Small intestine (tissue), 7 donors: ENCODE measurements at regions not wholly inside any gene's neighbourhood (a gene's known extent, or its start where the extent isn't known, plus 50 kb on each side); places are given as distances from the start of the nearest gene placed in this dataset.

Source experiments
- DNase-seq, 2 donors: peaks; one replicate each; pipeline versions ENCODE4 v3.0.0 to v3.0.0-alpha.2; 2013
- FAIRE-seq: peaks from 2 replicates; lab custom pipeline; 2012; peaks lifted over from hg19 to GRCh38; lab: Jason Lieb, UNC
- H3K27ac ChIP-seq, 3 donors: one replicate each; pipeline ENCODE4 v1.5.1; 2013; ENCODE audit warnings: low read length in 2 of 3, mild to moderate bottlenecking in 2 of 3, control low read depth in 1 of 3, inconsistent platforms in 1 of 3, low read depth in 1 of 3, moderate library complexity in 1 of 3
- H3K27me3 ChIP-seq, 3 donors: one replicate each; pipeline ENCODE4 v1.6.1; 2013; ENCODE audit warnings: low read length in 3 of 3, inconsistent platforms in 1 of 3; ENCODE audit not compliant: control insufficient read depth in 3 of 3, insufficient read depth in 3 of 3
- H3K36me3 ChIP-seq, 3 donors: one replicate each; pipeline ENCODE4 v1.6.1; 2013; ENCODE audit warnings: low read length in 3 of 3, inconsistent platforms in 1 of 3, low read depth in 1 of 3, mild to moderate bottlenecking in 1 of 3, moderate library complexity in 1 of 3; ENCODE audit not compliant: control insufficient read depth in 3 of 3, insufficient read depth in 2 of 3
- H3K4me1 ChIP-seq, 3 donors: one replicate each; pipeline ENCODE4 v1.6.1; 2013; ENCODE audit warnings: low read length in 2 of 3, inconsistent platforms in 1 of 3, low read depth in 1 of 3, mild to moderate bottlenecking in 1 of 3, moderate library complexity in 1 of 3; ENCODE audit not compliant: control insufficient read depth in 3 of 3, insufficient read depth in 2 of 3
- H3K4me3 ChIP-seq, 3 donors: one replicate each; pipeline ENCODE4 v1.5.1; 2013; ENCODE audit warnings: low read length in 3 of 3, control low read depth in 1 of 3, inconsistent platforms in 1 of 3, low read depth in 1 of 3, mild to moderate bottlenecking in 1 of 3, moderate library complexity in 1 of 3
- H3K9me3 ChIP-seq, 2 donors: one replicate each; pipeline ENCODE4 v1.6.1; 2013; ENCODE audit warnings: low read depth in 1 of 2, low read length in 1 of 2; ENCODE audit not compliant: control insufficient read depth in 2 of 2, insufficient read depth in 1 of 2
- WGBS, 3 donors: extraction: QIAGEN DNeasy Blood & Tissue Kit; methylation state at CpG; one replicate each; pipeline ENCODE4 v1.1.7; 2013; 5-methylcytosine and 5-hydroxymethylcytosine counted together
- donor health status: healthy with polysubstance abuse.
- donor health status: control.
- donor health status: control.
- donor health status: Bipolar disorder and iron deficiency.
- donor health status: healthy.

DNA sequence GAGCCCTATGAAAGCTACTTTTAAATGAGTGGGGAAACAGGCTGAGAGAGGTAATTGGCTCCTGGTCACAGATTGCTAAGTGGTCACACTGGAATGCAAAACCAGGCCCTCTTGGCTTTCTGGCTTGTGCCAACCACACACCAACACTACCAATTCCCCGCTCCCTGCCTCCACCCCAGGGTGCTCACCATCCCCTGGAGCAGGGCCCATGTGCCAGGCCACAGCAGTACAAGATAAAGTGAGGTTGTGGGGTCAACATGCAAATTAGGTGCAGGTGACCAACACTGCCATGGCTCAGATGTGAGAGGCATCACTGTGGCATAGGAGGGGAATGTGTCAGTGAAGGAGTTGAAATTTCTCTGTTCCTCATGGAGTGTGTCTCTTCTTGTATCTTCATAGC lies 312.5 kb downstream of the MYCN start:
- 87 to 95% (median 89%) methylated on average over 1 of the region's 1 CpG for WGBS, 3 donors
- FAIRE-seq = no peak

DNA sequence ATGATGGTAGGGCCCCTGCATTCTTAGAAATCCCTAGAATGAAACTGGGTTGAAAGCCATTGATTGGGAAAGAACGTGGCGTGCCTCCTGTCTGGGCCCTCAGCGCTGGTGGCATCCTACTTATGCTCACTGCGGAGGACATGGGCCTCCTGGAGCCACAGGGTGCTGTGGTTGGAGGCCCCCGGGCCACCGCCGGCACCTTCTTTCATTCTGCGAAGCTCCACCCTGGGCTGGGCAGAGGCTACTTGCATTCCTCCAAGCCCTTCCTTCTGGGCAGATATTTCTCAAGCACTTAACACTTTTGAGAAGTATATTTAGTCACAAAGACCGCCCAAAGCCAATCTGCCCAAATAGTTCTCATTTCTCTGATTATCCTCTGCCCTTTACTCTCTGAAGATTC lies 311.9 kb downstream of the MYCN start:
- no peak overlapping the region for H3K4me3 ChIP-seq
- H3K27me3 ChIP-seq = peaks cover 0 to 3% (median 0%) of the 10 kb centered on the region in 3 donors
- H3K36me3 ChIP-seq = no peaks in the 10 kb centered on the region
- FAIRE-seq (no peak), DNase-seq (no peak)
- H3K9me3 ChIP-seq = no peaks in the 10 kb centered on the region
- H3K4me1 ChIP-seq = no peaks in the 10 kb centered on the region
- 91 to 94% (median 91%) methylated on average over 9 of the region's 9 CpGs for WGBS, 3 donors
- H3K27ac ChIP-seq = no peak overlapping the region

More for the DNA sequence above, 312.5 kb downstream of the MYCN start:
- H3K27ac ChIP-seq = no peak overlapping the region
- no peaks in the 10 kb centered on the region for H3K9me3 ChIP-seq
- H3K36me3 ChIP-seq = no peaks in the 10 kb centered on the region
- DNase-seq = no peak
- H3K27me3 ChIP-seq = peaks cover 0 to 3% (median 0%) of the 10 kb centered on the region in 3 donors
- H3K4me3 ChIP-seq = no peak overlapping the region
- H3K4me1 ChIP-seq = no peaks in the 10 kb centered on the region

GRCh38 chr2:16251511-16252225 lies 311.3 kb downstream of the MYCN start:
- DNase-seq (no peak), FAIRE-seq (no peak)
- Histone ChIP-seq H3K36me3 (no peaks in the 10 kb centered on the region), H3K4me1 (no peaks in the 10 kb centered on the region), H3K27ac (no peak overlapping the region), H3K27me3 (peaks cover 0 to 3% (median 0%) of the 10 kb centered on the region in 3 donors), H3K9me3 (no peaks in the 10 kb centered on the region), H3K4me3 (no peak overlapping the region)
- 88 to 90% (median 90%) methylated on average over 8 of the region's 8 CpGs for WGBS, 3 donors

GRCh38 chr2:16250886-16251285 lies 310.5 kb downstream of the MYCN start:
- H3K9me3 ChIP-seq = no peaks in the 10 kb centered on the region
- H3K27me3 ChIP-seq = peaks cover 0 to 3% (median 0%) of the 10 kb centered on the region in 3 donors
- FAIRE-seq (no peak), DNase-seq (no peak)
- H3K4me1 ChIP-seq = no peaks in the 10 kb centered on the region
- no peak overlapping the region for H3K4me3 ChIP-seq
- H3K36me3 ChIP-seq = no peaks in the 10 kb centered on the region
- WGBS, 3 donors = 79 to 91% (median 88%) methylated on average over 5 of the region's 5 CpGs
- H3K27ac ChIP-seq = no peak overlapping the region

- H3K4me1 ChIP-seq = no peaks in the 10 kb centered on the region
- 85 to 94% (median 93%) methylated on average over 8 of the region's 8 CpGs for WGBS, 3 donors
- no peaks in the 10 kb centered on the region for H3K9me3 ChIP-seq
- DNase-seq (no peak), FAIRE-seq (no peak)
- H3K36me3 ChIP-seq = no peaks in the 10 kb centered on the region
- H3K27ac ChIP-seq = no peak overlapping the region
- peaks cover 0 to 3% (median 0%) of the 10 kb centered on the region in 3 donors for H3K27me3 ChIP-seq
- H3K4me3 ChIP-seq = no peak overlapping the region
Measured at GRCh38 chr2:16250466-16250865, 310.1 kb downstream of the MYCN start.

GRCh38 chr2:16250056-16250425 lies 309.7 kb downstream of the MYCN start:
- 83 to 93% (median 90%) methylated on average over 1 of the region's 1 CpG for WGBS, 3 donors
- peaks cover 0 to 3% (median 0%) of the 10 kb centered on the region in 3 donors for H3K27me3 ChIP-seq
- H3K27ac ChIP-seq = no peak overlapping the region
- FAIRE-seq = no peak
- DNase-seq = no peak
- H3K4me1 ChIP-seq = peaks cover 0 to 2% (median 0%) of the 10 kb centered on the region in 3 donors
- H3K9me3 ChIP-seq = no peaks in the 10 kb centered on the region
- no peaks in the 10 kb centered on the region for H3K36me3 ChIP-seq
- H3K4me3 ChIP-seq = no peak overlapping the region

GRCh38 chr2:16249246-16250055 lies 309.1 kb downstream of the MYCN start:
- Histone ChIP-seq H3K9me3 (no peaks in the 10 kb centered on the region), H3K36me3 (no peaks in the 10 kb centered on the region), H3K4me1 (peaks cover 0 to 7% (median 0%) of the 10 kb centered on the region in 3 donors), H3K27me3 (peaks cover 0 to 3% (median 0%) of the 10 kb centered on the region in 3 donors), H3K27ac (no peak overlapping the region), H3K4me3 (no peak overlapping the region)
- no peak for FAIRE-seq
- WGBS, 3 donors = 79 to 88% (median 81%) methylated on average over 22 of the region's 22 CpGs
- DNase-seq = no peak

DNA sequence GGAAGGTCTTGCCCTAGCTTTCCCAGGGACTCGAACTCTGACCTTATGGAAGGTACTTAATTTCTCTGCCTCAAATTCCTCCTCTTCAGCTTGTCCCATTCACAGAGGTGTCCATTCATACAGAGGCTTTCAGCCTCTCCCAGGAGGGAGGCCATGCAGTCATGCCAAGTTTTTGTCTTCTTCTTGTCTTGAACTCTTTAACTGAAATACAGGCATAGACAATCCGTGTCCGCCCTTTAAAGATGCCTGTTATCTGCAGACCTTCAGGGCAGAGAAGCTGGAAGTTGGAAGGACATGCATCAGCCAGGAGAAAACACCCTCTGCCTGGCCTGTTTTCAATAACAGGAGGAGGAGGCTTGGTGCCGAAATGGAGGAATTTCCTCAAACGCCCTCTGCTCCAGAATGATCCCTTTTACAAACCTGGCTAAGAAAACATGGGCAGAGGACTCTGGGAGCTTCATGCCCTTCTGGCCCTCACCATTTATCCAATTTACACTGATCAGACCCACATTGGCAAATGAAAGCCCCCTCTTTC lies 308.3 kb downstream of the MYCN start:
- Histone ChIP-seq H3K4me1 (peaks cover 0 to 13% (median 0%) of the 10 kb centered on the region in 3 donors), H3K27me3 (peaks cover 0 to 4% (median 0%) of the 10 kb centered on the region in 3 donors), H3K36me3 (no peaks in the 10 kb centered on the region), H3K4me3 (no peak overlapping the region), H3K9me3 (no peaks in the 10 kb centered on the region), H3K27ac (no peak overlapping the region)
- no peak for DNase-seq
- WGBS, 3 donors = 81 to 91% (median 84%) methylated on average over 5 of the region's 5 CpGs
- FAIRE-seq = no peak
